ENCODE measurements at regions not wholly inside any gene's neighbourhood (a gene's known extent, or its start where the extent isn't known, plus 50 kb on each side); places are given as distances from the start of the nearest gene placed in this dataset.

DNA sequence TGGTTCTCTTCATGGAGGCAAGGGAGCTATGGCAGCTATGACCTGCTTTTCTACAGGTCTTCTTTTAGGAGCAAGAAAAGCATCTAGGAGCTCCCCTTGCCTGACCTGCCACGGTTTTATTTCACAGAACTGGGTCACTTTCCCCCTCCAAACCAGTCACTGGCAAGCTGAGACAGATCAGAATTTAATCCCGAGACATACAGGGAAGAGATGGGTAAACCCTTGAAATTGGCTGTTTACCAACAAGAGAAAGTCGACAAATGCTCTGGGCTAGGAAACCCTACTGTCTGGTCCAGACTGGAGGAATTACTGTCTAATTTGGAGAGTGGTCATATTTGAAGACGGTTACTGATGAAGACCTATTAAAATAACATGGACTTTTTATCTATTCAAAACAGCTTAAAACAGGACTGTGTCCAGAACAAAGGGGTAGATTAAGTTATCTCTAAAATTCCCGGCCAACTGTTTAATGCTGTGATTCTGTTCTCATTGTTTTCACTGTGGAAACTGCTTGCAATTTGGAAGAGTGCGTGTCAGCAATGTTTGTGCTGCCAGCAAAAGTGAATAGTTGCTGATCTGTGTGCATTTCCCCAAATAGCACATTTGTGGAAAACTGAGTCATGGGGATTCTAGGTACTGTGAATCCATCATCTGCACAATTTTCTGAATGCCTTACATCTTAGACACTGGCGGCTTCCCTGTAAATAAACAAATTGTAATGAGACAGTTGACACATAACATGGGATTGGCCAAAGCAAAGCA lies 73.4 kb upstream of the EEA1 start:
- Histone ChIP-seq H2AFZ (ENCODE audit: low read depth, low read length, severe bottlenecking) (no peak overlapping the region), H3F3A (ENCODE audit: insufficient read depth) (0 out of 2 replicates have a peak, but pooled peaks cover under 1% of the 10 kb centered on the region), H4K20me1 (ENCODE audit: low read depth, low read length) (no peaks in the 10 kb centered on the region), H3K9me3 (ENCODE audit: insufficient read depth, low read length) (no peaks in the 10 kb centered on the region), H3K4me3 (ENCODE audit: insufficient read depth, low read length, poor library complexity, severe bottlenecking) (no peak overlapping the region), H3K9ac (ENCODE audit: low read length) (no peak overlapping the region), H3K9me2 (replicated peaks; ENCODE audit: insufficient read depth, low read length) (no peaks in the 10 kb centered on the region), H3K4me2 (ENCODE audit: low read depth, low read length, poor library complexity, severe bottlenecking) (no peak overlapping the region), H3K79me2 (ENCODE audit: insufficient read depth, low read length) (no peaks in the 10 kb centered on the region), H3K27ac (ENCODE audit: low read depth, low read length) (no peak overlapping the region), H3K36me3 (ENCODE audit: low read length) (no peaks in the 10 kb centered on the region), H3K27me3 (ENCODE audit: low read length) (no peaks in the 10 kb centered on the region)
- TF ChIP-seq EZH2phosphoT487 (conservative IDR thresholded peaks at IDR 0.05; ENCODE audit: low read length) (no peak), CTCF (IDR thresholded peaks at IDR 0.05; ENCODE audit: insufficient read depth, low read length, poor library complexity, severe bottlenecking) (no peak)

- Histone ChIP-seq H3K9me2 (replicated peaks; ENCODE audit: insufficient read depth, low read length) (no peaks in the 10 kb centered on the region), H3K4me3 (ENCODE audit: insufficient read depth, low read length, poor library complexity, severe bottlenecking) (no peak overlapping the region), H3K4me2 (ENCODE audit: low read depth, low read length, poor library complexity, severe bottlenecking) (no peak overlapping the region), H3F3A (ENCODE audit: insufficient read depth) (no peaks in the 10 kb centered on the region), H3K27me3 (ENCODE audit: low read length) (no peaks in the 10 kb centered on the region), H4K20me1 (ENCODE audit: low read depth, low read length) (no peaks in the 10 kb centered on the region), H2AFZ (ENCODE audit: low read depth, low read length, severe bottlenecking) (no peak overlapping the region), H3K79me2 (ENCODE audit: insufficient read depth, low read length) (no peaks in the 10 kb centered on the region), H3K9ac (ENCODE audit: low read length) (no peak overlapping the region), H3K36me3 (ENCODE audit: low read length) (no peaks in the 10 kb centered on the region), H3K9me3 (ENCODE audit: insufficient read depth, low read length) (no peaks in the 10 kb centered on the region), H3K27ac (ENCODE audit: low read depth, low read length) (no peak overlapping the region)
- TF ChIP-seq CTCF (IDR thresholded peaks at IDR 0.05; ENCODE audit: insufficient read depth, low read length, poor library complexity, severe bottlenecking), result no peak
- no peak for TF ChIP-seq EZH2phosphoT487 (conservative IDR thresholded peaks at IDR 0.05; ENCODE audit: low read length)
Measured at GRCh38 chr12:93003531-93004239, 74.6 kb upstream of the EEA1 start.

GRCh38 chr12:93005928-93006392 lies 76.9 kb upstream of the EEA1 start:
- Histone ChIP-seq H2AFZ (ENCODE audit: low read depth, low read length, severe bottlenecking) (no peak overlapping the region), H3K4me2 (ENCODE audit: low read depth, low read length, poor library complexity, severe bottlenecking) (no peak overlapping the region), H4K20me1 (ENCODE audit: low read depth, low read length) (no peaks in the 10 kb centered on the region), H3F3A (ENCODE audit: insufficient read depth) (no peaks in the 10 kb centered on the region), H3K27me3 (ENCODE audit: low read length) (no peaks in the 10 kb centered on the region), H3K4me3 (ENCODE audit: insufficient read depth, low read length, poor library complexity, severe bottlenecking) (no peak overlapping the region), H3K27ac (ENCODE audit: low read depth, low read length) (no peak overlapping the region), H3K36me3 (ENCODE audit: low read length) (no peaks in the 10 kb centered on the region), H3K9me3 (ENCODE audit: insufficient read depth, low read length) (no peaks in the 10 kb centered on the region), H3K9me2 (replicated peaks; ENCODE audit: insufficient read depth, low read length) (no peaks in the 10 kb centered on the region), H3K79me2 (ENCODE audit: insufficient read depth, low read length) (no peaks in the 10 kb centered on the region), H3K9ac (ENCODE audit: low read length) (no peak overlapping the region)
- no peak for TF ChIP-seq EZH2phosphoT487 (conservative IDR thresholded peaks at IDR 0.05; ENCODE audit: low read length)
- no peak for TF ChIP-seq CTCF (IDR thresholded peaks at IDR 0.05; ENCODE audit: insufficient read depth, low read length, poor library complexity, severe bottlenecking)

Data from SU-DHL-6 (cell line).